ENCODE measurements at regions not wholly inside any gene's neighbourhood (a gene's known extent, or its start where the extent isn't known, plus 50 kb on each side); places are given as distances from the start of the nearest gene placed in this dataset. TPM values are rescaled to one million over a fixed set of nuclear protein-coding genes. Genes with fewer than 3 reads are reported as not detected.

- DNase-seq (no peak), ATAC-seq (no peak)
- no peak overlapping the region for H3K27ac Mint-ChIP-seq
- H3K4me1 Mint-ChIP-seq = no peaks in the 10 kb centered on the region
- no peaks in the 10 kb centered on the region for H3K9me3 Mint-ChIP-seq
- POLR2A ChIA-PET = no interaction called here
- no peak overlapping the region for H3K4me3 Mint-ChIP-seq
- H3K36me3 Mint-ChIP-seq = no peaks in the 10 kb centered on the region
- peaks cover 0 to 22% (median 12%) of the 10 kb centered on the region in 5 donors for H3K27me3 Mint-ChIP-seq
These were observed 62.7 kb upstream of the RPH3A start for GRCh38 chr12:112728864-112729263.

DNA sequence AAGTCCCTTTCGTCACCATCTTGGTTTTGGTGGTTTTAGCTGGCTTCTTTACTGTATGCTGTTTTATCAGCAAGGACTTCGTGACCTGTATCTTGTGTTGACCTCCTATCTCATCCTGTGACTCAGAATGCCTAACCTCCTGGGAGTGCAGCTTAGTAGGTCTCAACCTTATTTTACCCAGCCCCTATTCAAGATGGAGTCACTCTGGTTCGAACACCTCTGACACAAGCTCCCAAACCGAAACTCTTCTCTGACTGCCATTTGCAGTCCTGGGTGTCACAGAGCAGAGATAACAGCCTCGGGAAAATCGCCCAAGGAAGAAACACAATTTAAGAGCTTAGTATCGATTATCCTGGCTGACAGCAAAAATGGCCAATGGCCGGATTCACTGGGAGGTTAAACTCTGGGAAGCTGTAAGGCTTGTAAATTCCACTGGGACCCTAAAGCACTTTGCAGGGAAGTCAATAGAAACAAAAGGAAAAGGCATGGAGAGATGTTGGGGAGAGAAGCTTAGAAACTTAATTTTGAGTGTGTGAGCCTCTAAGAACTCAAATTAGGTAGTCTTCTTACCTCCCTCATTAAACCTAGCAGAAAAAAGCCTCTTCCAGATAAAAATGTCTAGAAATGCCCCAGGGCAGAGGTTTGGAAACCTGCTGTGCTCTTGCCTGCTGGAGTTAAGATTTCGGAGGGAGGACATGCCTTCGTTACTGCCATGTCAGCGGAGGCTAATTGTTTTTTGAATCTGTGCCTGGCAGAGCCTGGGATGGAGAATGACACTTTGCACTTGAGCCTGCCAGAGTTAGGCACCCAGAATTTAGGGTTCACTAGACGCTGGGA is 56.5 kb upstream of the RPH3A start:
- H3K27me3 Mint-ChIP-seq = peaks cover 6 to 29% (median 17%) of the 10 kb centered on the region in 5 donors
- no peak overlapping the region for H3K4me3 Mint-ChIP-seq
- H3K9me3 Mint-ChIP-seq = no peaks in the 10 kb centered on the region
- H3K27ac Mint-ChIP-seq = no peak overlapping the region
- DNase-seq (no peak), ATAC-seq (no peak)
- POLR2A ChIA-PET = no interaction called here
- no peaks in the 10 kb centered on the region for H3K4me1 Mint-ChIP-seq
- no peaks in the 10 kb centered on the region for H3K36me3 Mint-ChIP-seq

DNA sequence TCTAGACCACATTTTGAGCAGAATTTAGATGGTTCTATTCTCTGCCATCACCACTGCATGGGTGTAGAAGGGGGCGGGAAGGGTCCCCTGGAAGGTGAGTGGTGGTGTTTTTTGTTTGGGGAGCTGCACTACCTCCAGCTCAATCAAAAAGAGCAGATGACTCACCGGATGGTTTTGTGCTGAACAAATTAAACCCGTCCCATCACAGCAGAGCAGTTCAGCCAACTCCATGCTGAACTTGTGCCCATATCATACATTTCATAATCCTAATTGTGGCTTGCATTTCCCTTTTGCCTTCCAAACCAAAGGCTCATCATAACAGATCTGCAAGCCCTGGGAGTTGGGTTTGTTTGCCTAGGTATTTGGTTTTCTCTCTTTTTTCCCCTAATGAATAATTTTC is 53.0 kb upstream of the RPH3A start:
- POLR2A ChIA-PET = no interaction called here
- Mint-ChIP-seq H3K27me3 (peaks cover 16 to 42% (median 30%) of the 10 kb centered on the region in 5 donors), H3K27ac (no peak overlapping the region), H3K9me3 (no peaks in the 10 kb centered on the region), H3K4me3 (no peak overlapping the region), H3K4me1 (no peaks in the 10 kb centered on the region), H3K36me3 (no peaks in the 10 kb centered on the region)
- no peak for DNase-seq
- ATAC-seq = no peak

GRCh38 chr12:112740387-112740934 is 51.1 kb upstream of the RPH3A start:
- DNase-seq (no peak), ATAC-seq (no peak)
- Mint-ChIP-seq H3K4me3 (no peak overlapping the region), H3K27me3 (peaks cover 19 to 55% (median 30%) of the 10 kb centered on the region in 5 donors), H3K27ac (no peak overlapping the region), H3K4me1 (no peaks in the 10 kb centered on the region), H3K9me3 (no peaks in the 10 kb centered on the region), H3K36me3 (no peaks in the 10 kb centered on the region)
- POLR2A ChIA-PET = no interaction called here

- Mint-ChIP-seq H3K9me3 (no peaks in the 10 kb centered on the region), H3K27ac (no peak overlapping the region), H3K4me3 (no peak overlapping the region), H3K4me1 (no peaks in the 10 kb centered on the region), H3K36me3 (no peaks in the 10 kb centered on the region), H3K27me3 (peaks cover 20 to 61% (median 25%) of the 10 kb centered on the region in 5 donors)
- DNase-seq (no peak), ATAC-seq (no peak)
- POLR2A ChIA-PET = no interaction called here
These were observed 50.4 kb upstream of the RPH3A start for GRCh38 chr12:112741106-112741505.

Small RNA genes in the stretch of these regions (microRNA-seq; reads per million reads assigned to microRNA genes)
- gene MIR1302-1 (ENCODE audit: borderline microRNAs expressed) = not detected

Measured in naive thymus-derived CD8-positive, alpha-beta T cell (primary cell).